Hematopoietic multipotent progenitor cell treated with erythropoietin and hydrocortisone succinate and interleukin-3 and kit ligand, for 6 days (in vitro differentiated cells): ENCODE measurements at regions not wholly inside any gene's neighbourhood (a gene's known extent, or its start where the extent isn't known, plus 50 kb on each side); places are given as distances from the start of the nearest gene placed in this dataset.

Experiments
- DNase-seq: peaks from one replicate; pipeline ENCODE4 v3.0.0-alpha.2; 2015

GRCh38 chr6:18785810-18786490 lies 398.8 kb downstream of the RNF144B start:
- DNase-seq: no peak

- no peak for DNase-seq
Measured at GRCh38 chr6:18792866-18793265, 405.7 kb downstream of the RNF144B start.

GRCh38 chr6:18795726-18796125 lies 408.6 kb downstream of the RNF144B start:
- DNase-seq: no peak

- DNase-seq: no peak
Measured at GRCh38 chr6:18820725-18821124, 433.6 kb downstream of the RNF144B start.

- DNase-seq: peak; percentile 60
Measured at GRCh38 chr6:18823782-18824386, 436.7 kb downstream of the RNF144B start.

GRCh38 chr6:18829272-18829870 lies 442.2 kb downstream of the RNF144B start:
- DNase-seq: no peak

- no peak for DNase-seq
Measured at GRCh38 chr6:18835976-18836375, 448.8 kb downstream of the RNF144B start.

GRCh38 chr6:18837013-18837412 lies 449.9 kb downstream of the RNF144B start:
- DNase-seq: no peak

GRCh38 chr6:18842534-18842933 lies 455.4 kb downstream of the RNF144B start:
- DNase-seq: no peak

- no peak for DNase-seq
Measured at GRCh38 chr6:18845896-18846295, 458.7 kb downstream of the RNF144B start.

- no peak for DNase-seq
Measured at GRCh38 chr6:18846327-18846726, 459.2 kb downstream of the RNF144B start.

GRCh38 chr6:18861204-18861603 lies 474.1 kb downstream of the RNF144B start:
- DNase-seq: no peak

- DNase-seq: no peak
Measured at GRCh38 chr6:18883268-18883667, 496.1 kb downstream of the RNF144B start.

GRCh38 chr6:18883851-18884250 lies 496.7 kb downstream of the RNF144B start:
- no peak for DNase-seq

- no peak for DNase-seq
Measured at GRCh38 chr6:18893540-18894269, 506.6 kb downstream of the RNF144B start.

- DNase-seq: no peak
Measured at GRCh38 chr6:18897350-18897749, 510.2 kb downstream of the RNF144B start.

GRCh38 chr6:18904681-18905080 lies 517.5 kb downstream of the RNF144B start:
- DNase-seq: no peak

- no peak for DNase-seq
Measured at GRCh38 chr6:18920701-18921100, 533.6 kb downstream of the RNF144B start.

- no peak for DNase-seq
Measured at GRCh38 chr6:18931086-18931485, 543.9 kb downstream of the RNF144B start.

GRCh38 chr6:18958146-18958545 lies 571.0 kb downstream of the RNF144B start:
- no peak for DNase-seq

GRCh38 chr6:18961566-18961965 lies 574.4 kb downstream of the RNF144B start:
- no peak for DNase-seq

GRCh38 chr6:18962361-18962905 lies 575.3 kb downstream of the RNF144B start:
- DNase-seq: no peak

- DNase-seq: no peak
Measured at GRCh38 chr6:18963439-18963838, 576.3 kb downstream of the RNF144B start.
